Lower leg skin (tissue), 3 donors: ENCODE measurements at regions not wholly inside any gene's neighbourhood (a gene's known extent, or its start where the extent isn't known, plus 50 kb on each side); places are given as distances from the start of the nearest gene placed in this dataset.
"Not testable (repeated sequence)": the region's sequence is repeated elsewhere in the genome, so short reads cannot be mapped to it uniquely, and the experiment has no call there.

Source experiments
- DNase-seq, 2 donors: peaks; one replicate each; pipeline ENCODE4 v3.0.0-alpha.2; 2019; ENCODE audit warnings: low spot score in 2 of 2
- H3K4me3 ChIP-seq: fragments of 200-600 bp; sonication (generic); 2 replicates; pipeline ENCODE4 v1.5.1; 2017; ENCODE audit warnings: mild to moderate bottlenecking, low read depth; ENCODE audit not compliant: poor library complexity, severe bottlenecking
- WGBS, 2 donors: methylation state at CpG; one replicate each; pipeline ENCODE4 v1.1.5; 2018; 5-methylcytosine and 5-hydroxymethylcytosine counted together
- intact Hi-C: fragments of 100-400 bp; cut with DNase I; formaldehyde crosslinking; loops from one replicate; pipeline ENCODE4 v1.15.0; 2023; ENCODE audit warnings: low total_unique reads

GRCh38 chr18:14460364-14460763 lies 83.0 kb downstream of the POTEC start:
- H3K4me3 ChIP-seq, DNase-seq, intact Hi-C loops: not testable (repeated sequence)
- WGBS, 2 donors = 90% methylated on average over 11 to 12 of the region's 17 CpGs

DNA sequence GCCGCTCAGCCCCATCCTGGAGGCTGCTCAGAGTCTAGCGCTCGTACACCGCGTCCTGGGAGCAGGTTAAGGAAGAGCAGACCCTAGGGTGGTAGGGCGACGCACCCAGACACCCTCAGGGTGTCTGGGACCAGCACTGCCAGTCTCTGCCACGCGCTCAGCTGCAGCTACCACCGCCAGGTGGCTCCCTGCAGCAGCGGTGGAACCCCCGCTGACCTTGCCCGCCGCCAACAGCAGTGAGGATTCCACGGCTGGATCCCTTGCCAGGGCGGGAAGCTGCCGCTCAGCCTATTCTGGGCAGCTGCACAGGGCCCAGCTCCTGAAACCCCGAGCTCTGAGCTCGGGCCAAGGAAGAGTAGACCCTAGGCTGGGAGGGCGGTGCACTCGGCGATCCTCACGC lies 83.6 kb downstream of the POTEC start:
- H3K4me3 ChIP-seq, DNase-seq, intact Hi-C loops: not testable (repeated sequence)
- WGBS, 2 donors = 90 to 91% methylated on average over 9 to 23 of the region's 23 CpGs

DNA sequence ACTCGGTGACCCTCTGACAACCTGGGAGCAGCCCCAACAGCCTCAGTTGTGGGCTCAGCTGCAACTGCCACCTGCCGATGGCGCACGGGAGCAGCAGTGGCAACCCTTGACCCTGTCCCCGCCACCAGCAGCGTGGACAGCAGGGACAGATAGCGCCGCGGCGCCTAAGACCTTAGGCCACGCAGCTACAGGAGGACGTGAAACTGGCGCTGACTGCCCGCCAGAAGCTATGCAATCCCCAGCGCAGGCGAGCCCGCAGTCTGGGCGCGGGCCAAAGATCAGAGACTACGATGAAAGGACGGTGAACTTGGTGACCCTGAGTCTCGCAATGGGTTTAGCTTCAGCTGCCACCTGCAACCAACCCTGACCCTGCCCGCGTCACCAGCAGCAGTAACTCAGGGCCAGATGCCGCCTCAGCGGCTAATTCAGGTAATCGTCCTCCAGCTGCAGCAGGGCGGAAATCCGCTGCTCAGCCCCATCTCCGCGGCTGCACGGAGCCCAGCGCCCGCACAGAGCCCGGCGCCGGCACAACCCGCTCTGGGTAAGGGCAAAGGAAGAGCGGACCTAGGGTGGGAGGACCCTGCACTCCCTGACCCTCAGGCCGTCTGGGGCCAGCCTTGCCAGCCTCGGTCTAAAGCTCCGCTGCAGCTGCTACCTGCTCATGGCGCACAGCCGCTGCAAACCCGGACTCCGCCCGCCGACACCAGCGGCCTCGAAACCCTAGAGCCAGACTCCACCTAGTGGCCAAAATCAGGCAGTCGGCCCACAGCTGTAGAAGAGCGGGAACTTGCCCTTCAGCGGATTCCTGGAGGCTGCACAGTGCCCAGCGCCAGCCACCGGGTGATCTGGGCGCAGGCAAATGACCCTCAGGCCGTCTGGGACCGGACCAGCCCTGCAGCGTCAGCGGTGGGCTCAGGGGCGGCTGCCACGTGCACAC lies 85.1 kb downstream of the POTEC start:
- DNase-seq = peak in 1 of 2 donors; percentile 43
- H3K4me3 ChIP-seq, intact Hi-C loops: not testable (repeated sequence)
- WGBS, 2 donors = 14 to 28% methylated on average over 12 to 29 of the region's 62 CpGs

GRCh38 chr18:14450637-14451009 lies 92.8 kb downstream of the POTEC start:
- intact Hi-C loops, DNase-seq: not testable (repeated sequence)
- H3K4me3 ChIP-seq = peak overlapping the region; percentile 34
- whole genome bisulfite sequencing, 2 donors = 1 to 3% methylated on average over 17 to 23 of the region's 46 CpGs

GRCh38 chr18:14449995-14450636 lies 93.3 kb downstream of the POTEC start:
- peak overlapping the region; percentile 34 for H3K4me3 ChIP-seq
- intact Hi-C loops = loop anchor here (10.0 kb wide), 1 partner anchor 335 kb away; no protein-coding TSS in a partner anchor
- WGBS, 2 donors = no CpG with 5 or more reads among the region's 60 CpGs
- not testable (repeated sequence) for DNase-seq

- WGBS, 2 donors = 40 to 91% methylated on average over 1 to 5 of the region's 12 CpGs
- DNase-seq = not testable (repeated sequence)
- intact Hi-C loops = loop anchor here (10.0 kb wide), 1 partner anchor 334 kb away; no protein-coding TSS in a partner anchor
These were observed 94.3 kb downstream of the POTEC start for GRCh38 chr18:14449062-14449461.

DNA sequence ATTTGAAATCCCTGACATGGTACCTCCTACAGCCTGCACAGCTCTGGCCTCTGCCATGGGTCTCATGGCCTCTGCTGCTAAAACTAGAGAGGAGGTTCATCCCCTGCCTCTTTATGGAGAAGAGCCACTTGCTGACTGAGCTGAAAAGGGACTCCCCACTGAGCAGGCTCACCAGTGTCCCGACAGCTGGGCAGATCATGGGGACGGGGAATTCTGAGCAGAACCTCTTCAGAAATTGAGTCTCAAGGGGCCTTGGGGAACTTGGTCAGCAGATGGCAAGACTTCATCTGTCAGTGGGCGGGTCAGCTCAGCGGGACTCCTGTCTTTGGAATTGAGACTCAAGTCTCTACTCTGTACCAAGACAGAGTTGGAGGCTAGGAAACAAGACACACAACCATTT lies 95.7 kb downstream of the POTEC start:
- not testable (repeated sequence) for DNase-seq, H3K4me3 ChIP-seq
- intact Hi-C loops = loop anchor here (10.0 kb wide), 1 partner anchor 333 kb away; no protein-coding TSS in a partner anchor

More at GRCh38 chr18:14449062-14449461, 94.3 kb downstream of the POTEC start:
- not testable (repeated sequence) for H3K4me3 ChIP-seq

DNA sequence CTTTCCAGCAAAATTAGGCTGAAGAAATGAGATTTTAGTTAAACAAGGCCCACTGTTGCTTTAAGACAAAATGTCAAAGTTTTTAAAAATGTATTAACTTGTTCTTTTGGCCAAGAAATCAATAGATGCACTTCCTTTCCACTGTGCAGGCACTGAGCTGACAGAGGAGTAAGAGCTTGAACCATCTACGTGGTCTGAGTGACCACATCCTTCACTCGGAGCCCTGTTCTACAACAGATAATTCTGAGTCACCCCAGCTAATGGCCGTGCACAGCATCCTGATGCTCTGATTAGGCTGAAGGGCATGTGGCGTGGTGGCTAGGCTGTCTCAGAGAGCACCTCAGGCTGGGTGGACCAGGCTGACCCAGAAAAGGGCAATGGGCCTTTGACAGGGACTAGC lies 107.9 kb downstream of the POTEC start:
- WGBS, 2 donors = 54 to 67% methylated on average over 3 to 4 of the region's 4 CpGs
- H3K4me3 ChIP-seq, DNase-seq, intact Hi-C loops: not testable (repeated sequence)

More for the DNA sequence above, 95.7 kb downstream of the POTEC start:
- 89 to 90% methylated on average over 4 of the region's 4 CpGs for WGBS, 2 donors

DNA sequence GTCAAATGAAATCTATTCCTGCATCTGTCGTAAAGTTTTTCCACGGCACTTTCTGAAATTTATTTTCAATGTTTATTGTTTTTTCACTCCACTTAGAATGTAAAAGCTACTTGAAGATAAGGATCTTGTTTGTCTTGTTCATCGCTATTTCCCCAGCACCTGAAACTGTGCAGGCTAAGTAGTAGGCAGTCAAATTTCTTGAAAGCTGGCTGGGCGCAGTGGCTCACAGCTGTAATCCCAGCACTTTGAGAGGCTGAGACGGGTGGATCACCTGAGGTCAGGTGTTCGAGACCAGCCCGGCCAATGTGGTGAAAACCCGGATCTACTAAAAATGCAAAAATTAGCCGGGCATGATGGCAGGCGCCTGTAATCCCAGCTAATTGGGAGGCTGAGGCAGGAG lies 111.0 kb downstream of the POTEC start:
- DNase-seq, intact Hi-C loops, H3K4me3 ChIP-seq: not testable (repeated sequence)
- 81 to 92% methylated on average over 10 of the region's 10 CpGs for WGBS, 2 donors

- WGBS, 2 donors = 1 to 3% methylated on average over 24 to 27 of the region's 46 CpGs
- peak overlapping the region; percentile 21 for H3K4me3 ChIP-seq
- DNase-seq = peak in 1 of 2 donors; percentile 15
- intact Hi-C loops = not testable (repeated sequence)
These were observed 112.3 kb downstream of the POTEC start for GRCh38 chr18:14431031-14431521.

GRCh38 chr18:14415806-14416205 lies 127.6 kb downstream of the POTEC start:
- 0 to 2% methylated on average over 7 of the region's 8 CpGs for WGBS, 2 donors
- DNase-seq, H3K4me3 ChIP-seq, intact Hi-C loops: not testable (repeated sequence)

GRCh38 chr18:14415399-14415798 lies 128.0 kb downstream of the POTEC start:
- WGBS, 2 donors = 35 to 52% methylated on average over 4 of the region's 6 CpGs
- DNase-seq, intact Hi-C loops, H3K4me3 ChIP-seq: not testable (repeated sequence)

DNA sequence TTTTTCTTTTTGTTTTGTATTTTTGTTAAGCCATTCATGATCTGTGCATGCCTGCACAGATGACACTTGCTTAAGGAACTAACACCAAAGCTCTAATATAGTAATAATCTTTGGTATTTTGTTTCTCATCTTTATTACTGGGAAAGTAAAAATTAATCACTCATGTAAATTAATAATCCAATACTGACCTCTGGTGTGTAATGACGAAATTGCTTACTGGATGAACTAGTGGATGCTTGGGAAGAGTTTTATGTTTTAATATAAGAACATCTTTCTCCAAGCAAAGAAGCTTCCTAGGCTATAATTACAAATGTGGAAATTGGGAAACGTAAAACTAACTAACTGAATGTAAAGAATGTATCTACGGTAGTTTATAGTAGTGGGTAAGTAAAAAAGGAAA lies 147.9 kb downstream of the POTEC start:
- 35 to 42% methylated on average over 3 of the region's 3 CpGs for WGBS, 2 donors
- H3K4me3 ChIP-seq, intact Hi-C loops, DNase-seq: not testable (repeated sequence)

DNA sequence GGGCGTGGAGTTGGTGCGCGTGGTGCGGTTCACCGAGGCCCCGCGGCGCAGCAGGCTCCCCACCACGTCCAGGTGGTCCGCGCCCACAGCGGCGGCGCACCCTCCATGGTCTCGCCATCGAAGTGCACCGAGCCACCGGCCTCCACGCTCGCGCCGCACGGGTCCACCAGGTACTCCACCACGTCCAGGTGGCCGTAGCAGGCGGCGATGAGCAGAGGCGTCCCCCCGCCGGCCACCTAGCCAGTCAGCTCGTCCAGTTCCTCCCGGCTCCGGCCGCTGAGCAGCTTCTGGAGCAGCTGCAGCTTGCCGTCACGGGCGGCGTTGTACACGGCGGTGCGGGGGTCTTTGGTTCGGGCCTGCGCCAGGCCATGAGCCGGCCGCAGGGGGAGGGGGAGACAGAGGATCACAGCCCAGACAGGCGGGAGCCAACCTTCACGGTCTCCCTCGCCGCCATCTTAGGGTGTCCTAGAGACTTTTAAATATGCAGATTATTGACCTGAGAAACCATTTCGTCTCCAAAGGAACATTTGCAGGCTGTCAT lies 149.8 kb downstream of the POTEC start:
- WGBS, 2 donors = 95 to 97% methylated on average over 50 of the region's 50 CpGs
- intact Hi-C loops, DNase-seq, H3K4me3 ChIP-seq: not testable (repeated sequence)
